Hepatic stellate cell (primary cell): ENCODE measurements at regions not wholly inside any gene's neighbourhood (a gene's known extent, or its start where the extent isn't known, plus 50 kb on each side); places are given as distances from the start of the nearest gene placed in this dataset.

Experiments
- DNase-seq: peaks from one replicate; pipeline ENCODE4 v3.0.0; 2011; ENCODE audit warnings: low spot score

GRCh38 chr6:147037881-147038280, 166.3 kb upstream of the STXBP5 start:
- DNase-seq: no peak

- DNase-seq: no peak
These were observed 163.9 kb upstream of the STXBP5 start for GRCh38 chr6:147040121-147040910.

GRCh38 chr6:147042679-147043078, 161.5 kb upstream of the STXBP5 start:
- no peak for DNase-seq

- DNase-seq: no peak
These were observed 160.2 kb upstream of the STXBP5 start for GRCh38 chr6:147043994-147044477.

GRCh38 chr6:147046141-147046877, 157.9 kb upstream of the STXBP5 start:
- no peak for DNase-seq

- DNase-seq: no peak
These were observed 155.3 kb upstream of the STXBP5 start for GRCh38 chr6:147048930-147049329.

GRCh38 chr6:147053311-147053921, 150.8 kb upstream of the STXBP5 start:
- DNase-seq: no peak

- DNase-seq: no peak
These were observed 150.1 kb upstream of the STXBP5 start for GRCh38 chr6:147054158-147054557.

GRCh38 chr6:147054871-147055270, 149.3 kb upstream of the STXBP5 start:
- no peak for DNase-seq

- DNase-seq: no peak
These were observed 148.3 kb upstream of the STXBP5 start for GRCh38 chr6:147055821-147056392.

- DNase-seq: no peak
These were observed 147.0 kb upstream of the STXBP5 start for GRCh38 chr6:147057188-147057587.

- DNase-seq: no peak
These were observed 146.4 kb upstream of the STXBP5 start for GRCh38 chr6:147057705-147058342.

- no peak for DNase-seq
These were observed 145.3 kb upstream of the STXBP5 start for GRCh38 chr6:147058786-147059385.

GRCh38 chr6:147060636-147061035, 143.6 kb upstream of the STXBP5 start:
- DNase-seq: no peak

- no peak for DNase-seq
These were observed 143.0 kb upstream of the STXBP5 start for GRCh38 chr6:147061252-147061651.

- DNase-seq: peak; percentile 45
These were observed 140.7 kb upstream of the STXBP5 start for GRCh38 chr6:147063469-147064031.

- no peak for DNase-seq
These were observed 138.4 kb upstream of the STXBP5 start for GRCh38 chr6:147065786-147066185.

GRCh38 chr6:147067184-147067583, 137.0 kb upstream of the STXBP5 start:
- DNase-seq: no peak

- DNase-seq: no peak
These were observed 132.4 kb upstream of the STXBP5 start for GRCh38 chr6:147071776-147072175.

- DNase-seq: no peak
These were observed 128.8 kb upstream of the STXBP5 start for GRCh38 chr6:147075381-147075780.

GRCh38 chr6:147077251-147077650, 127.0 kb upstream of the STXBP5 start:
- no peak for DNase-seq
